Liver (tissue), 8 donors: ENCODE measurements at regions not wholly inside any gene's neighbourhood (a gene's known extent, or its start where the extent isn't known, plus 50 kb on each side); places are given as distances from the start of the nearest gene placed in this dataset.

Source experiments
- DNase-seq: peaks from one replicate; pipeline ENCODE4 v3.0.0-alpha.2; 2017; ENCODE audit warnings: low spot score
- H3K27ac ChIP-seq, 2 donors: one replicate each; pipeline ENCODE4 v1.7.0; 2013; ENCODE audit warnings: inconsistent platforms in 2 of 2, low read length in 2 of 2, control low read depth in 1 of 2, low read depth in 1 of 2, mild to moderate bottlenecking in 1 of 2
- H3K27me3 ChIP-seq, 4 donors: one replicate each; pipeline versions ENCODE4 v1.6.1 to v1.7.0; 2013; ENCODE audit warnings: low read length in 3 of 4, inconsistent platforms in 1 of 4, mild to moderate bottlenecking in 1 of 4, moderate library complexity in 1 of 4; ENCODE audit not compliant: control insufficient read depth in 4 of 4, insufficient read depth in 4 of 4
- H3K36me3 ChIP-seq, 4 donors: one replicate each; pipeline versions ENCODE4 v1.6.1 to v1.7.0; 2013; ENCODE audit warnings: low read length in 3 of 4, mild to moderate bottlenecking in 3 of 4, low read depth in 1 of 4, moderate library complexity in 1 of 4; ENCODE audit not compliant: control insufficient read depth in 4 of 4, insufficient read depth in 3 of 4
- H3K4me1 ChIP-seq, 4 donors: one replicate each; pipeline versions ENCODE4 v1.6.1 to v1.7.0; 2013; ENCODE audit warnings: low read length in 3 of 4, mild to moderate bottlenecking in 3 of 4, moderate library complexity in 1 of 4; ENCODE audit not compliant: control insufficient read depth in 4 of 4, insufficient read depth in 4 of 4
- H3K4me3 ChIP-seq, 3 donors: one replicate each; pipeline versions ENCODE4 v1.6.1 to v1.7.0; 2013; ENCODE audit warnings: low read length in 3 of 3, control low read depth in 1 of 3, low read depth in 1 of 3, mild to moderate bottlenecking in 1 of 3
- H3K9ac ChIP-seq, 2 donors: one replicate each; pipeline ENCODE4 v1.7.0; 2013; ENCODE audit warnings: low read length in 2 of 2, mild to moderate bottlenecking in 2 of 2, moderate library complexity in 2 of 2, control low read depth in 1 of 2, low read depth in 1 of 2
- H3K9me3 ChIP-seq, 4 donors: one replicate each; pipeline versions ENCODE4 v1.6.1 to v1.7.0; 2013; ENCODE audit warnings: low read length in 3 of 4; ENCODE audit not compliant: control insufficient read depth in 4 of 4
- CTCF ChIP-seq: fragments of 150-350 bp; IDR thresholded peaks from 2 replicates; pipeline ENCODE4 v1.5.1; 2017; ENCODE audit warnings: improper control_type of control experiment, low read depth, low read length; ENCODE audit not compliant: missing input control
- EGR1 ChIP-seq, 2 donors: IDR thresholded peaks; 2 replicates each; pipeline ENCODE4 v1.6.1; 2016 to 2018; ENCODE audit warnings: antibody characterized with exemption in 2 of 2, low read depth in 2 of 2
- GABPA ChIP-seq, 2 donors: IDR thresholded peaks in 1 of 2; conservative IDR thresholded peaks in 1 of 2; 2 replicates each; pipeline ENCODE4 v1.6.1; 2016; ENCODE audit warnings: antibody characterized with exemption in 2 of 2, mild to moderate bottlenecking in 1 of 2, moderate library complexity in 1 of 2
- HNF4A ChIP-seq, 2 donors: conservative IDR thresholded peaks; 2 replicates each; pipeline ENCODE4 v1.6.1; 2016; ENCODE audit warnings: antibody characterized with exemption in 2 of 2, mild to moderate bottlenecking in 2 of 2
- HNF4G ChIP-seq: IDR thresholded peaks from 2 replicates; pipeline ENCODE4 v1.6.1; 2016; ENCODE audit warnings: antibody characterized with exemption
- JUND ChIP-seq, 2 donors: IDR thresholded peaks; 2 replicates each; pipeline ENCODE4 v1.6.1; 2016; ENCODE audit warnings: antibody characterized with exemption in 2 of 2
- NR2F2 ChIP-seq: IDR thresholded peaks from 2 replicates; pipeline ENCODE4 v1.6.1; 2016; ENCODE audit warnings: antibody characterized with exemption
- RAD21 ChIP-seq, 2 donors: IDR thresholded peaks; 2 replicates each; pipeline ENCODE4 v1.6.1; 2016; ENCODE audit warnings: antibody characterized with exemption in 2 of 2, mild to moderate bottlenecking in 2 of 2
- REST ChIP-seq: IDR thresholded peaks from 2 replicates; pipeline ENCODE4 v1.6.1; 2016; ENCODE audit warnings: antibody characterized with exemption, mild to moderate bottlenecking
- RXRA ChIP-seq, 2 donors: IDR thresholded peaks; 2 replicates each; pipeline ENCODE4 v1.6.1; 2017 to 2018; ENCODE audit warnings: antibody characterized with exemption in 2 of 2, mild to moderate bottlenecking in 1 of 2
- TAF1 ChIP-seq: conservative IDR thresholded peaks from 2 replicates; pipeline ENCODE4 v1.6.1; 2016; ENCODE audit warnings: antibody characterized with exemption, mild to moderate bottlenecking
- YY1 ChIP-seq: IDR thresholded peaks from 2 replicates; pipeline ENCODE4 v1.6.1; 2016; ENCODE audit warnings: antibody characterized with exemption, mild to moderate bottlenecking
- ZBTB33 ChIP-seq: IDR thresholded peaks from 2 replicates; pipeline ENCODE4 v1.6.1; 2016; ENCODE audit warnings: antibody characterized with exemption
- WGBS: extraction: QIAGEN DNeasy Blood & Tissue Kit; methylation state at CpG from one replicate; pipeline ENCODE4 v1.1.7; 2013; 5-methylcytosine and 5-hydroxymethylcytosine counted together
- TF ChIP-seq, protein P1 (sequence below): IDR thresholded peaks from 2 replicates; pipeline ENCODE4 v1.6.1; 2016; ENCODE audit warnings: antibody characterized with exemption
- donor health status: healthy.
- donor health status: healthy.
- donor health status: healthy.
- donor health status: healthy.
- donor health status: healthy.

DNA sequence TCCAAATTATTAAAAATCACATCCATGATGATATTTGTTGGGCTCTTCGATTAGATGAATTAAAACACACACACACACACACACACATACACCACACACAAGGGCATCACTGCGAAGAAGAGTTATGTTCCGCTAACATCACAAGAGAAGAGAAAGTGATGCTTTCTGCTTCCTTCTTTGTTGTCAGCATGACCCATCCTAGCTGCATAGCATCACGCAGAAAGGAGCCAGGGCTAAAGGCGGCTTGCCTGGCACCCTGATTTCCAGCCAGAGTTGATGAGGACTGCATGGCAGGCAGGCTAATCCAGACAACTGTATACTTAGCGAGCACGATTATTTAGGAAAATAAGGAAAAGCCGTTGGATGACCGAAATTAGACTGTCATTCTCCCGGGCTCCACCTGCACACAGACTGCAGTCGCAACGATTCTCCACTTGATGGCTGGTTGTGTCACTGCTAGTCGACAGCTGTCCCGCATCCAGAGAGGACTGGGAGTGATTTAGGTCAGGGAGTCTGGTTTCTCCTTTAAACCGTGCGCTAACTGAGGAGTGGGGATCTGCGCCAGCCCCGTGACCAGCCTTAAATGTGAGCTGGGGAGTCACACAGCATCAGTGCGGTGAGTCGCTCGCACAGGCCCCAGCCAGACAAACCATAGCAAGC is 70.6 kb upstream of the SOX4 start:
- Histone ChIP-seq H3K4me3 (no peak overlapping the region), H3K9ac (no peak overlapping the region), H3K27me3 (no peaks in the 10 kb centered on the region), H3K4me1 (no peaks in the 10 kb centered on the region), H3K9me3 (no peaks in the 10 kb centered on the region), H3K36me3 (no peaks in the 10 kb centered on the region), H3K27ac (no peak overlapping the region)
- TF ChIP-seq REST (no peak), TAF1 (no peak), RAD21 (IDR thresholded peaks at IDR 0.05) (no peak), NR2F2 (no peak), YY1 (no peak), HNF4G (no peak), RXRA (IDR thresholded peaks at IDR 0.05) (no peak), GABPA (IDR thresholded peaks at IDR 0.05 in 1 of 2, conservative IDR thresholded peaks at IDR 0.05 in 1 of 2) (no peak), JUND (IDR thresholded peaks at IDR 0.05) (no peak)
- TF ChIP-seq, protein P1, sequence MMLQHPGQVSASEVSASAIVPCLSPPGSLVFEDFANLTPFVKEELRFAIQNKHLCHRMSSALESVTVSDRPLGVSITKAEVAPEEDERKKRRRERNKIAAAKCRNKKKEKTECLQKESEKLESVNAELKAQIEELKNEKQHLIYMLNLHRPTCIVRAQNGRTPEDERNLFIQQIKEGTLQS = no peak
- 77% methylated on average over 21 of the region's 21 CpGs for WGBS
- DNase-seq = no peak

DNA sequence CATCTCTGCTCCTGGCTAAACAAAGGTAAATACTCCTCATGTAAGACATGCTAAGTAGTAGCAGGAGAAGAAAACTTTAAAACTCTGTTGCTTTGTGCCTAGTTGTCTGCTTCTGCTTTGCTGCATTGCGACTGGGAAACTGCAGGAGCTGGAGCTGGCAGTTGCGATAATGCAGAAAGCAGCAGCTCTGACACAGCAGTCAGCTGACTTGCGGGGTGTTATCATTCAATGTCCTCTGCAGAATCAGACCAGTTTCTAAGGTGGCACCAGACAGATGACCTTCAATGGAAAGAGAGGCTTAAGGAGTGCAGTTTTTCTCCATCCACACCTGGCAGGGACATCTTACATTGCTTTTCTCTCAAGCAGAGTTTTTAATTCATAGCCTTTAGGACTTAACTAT is 69.9 kb upstream of the SOX4 start:
- TF ChIP-seq HNF4A (conservative IDR thresholded peaks at IDR 0.05) = no peak
- TF ChIP-seq YY1 = no peak
- TF ChIP-seq EGR1 (IDR thresholded peaks at IDR 0.05; ENCODE audit: low read depth in 2 of 2) = no peak

GRCh38 chr6:21524201-21524600 is 69.3 kb upstream of the SOX4 start:
- H3K4me3 ChIP-seq = no peak overlapping the region
- DNase-seq = no peak
- H3K4me1 ChIP-seq = no peaks in the 10 kb centered on the region
- no peaks in the 10 kb centered on the region for H3K27me3 ChIP-seq
- H3K9me3 ChIP-seq = no peaks in the 10 kb centered on the region
- no peak overlapping the region for H3K27ac ChIP-seq
- H3K36me3 ChIP-seq = no peaks in the 10 kb centered on the region
- WGBS = 78% methylated on average over 4 of the region's 4 CpGs
- H3K9ac ChIP-seq = no peak overlapping the region
- TF ChIP-seq, protein P1 = no peak
- TF ChIP-seq TAF1 (no peak), GABPA (IDR thresholded peaks at IDR 0.05 in 1 of 2, conservative IDR thresholded peaks at IDR 0.05 in 1 of 2) (no peak), REST (no peak), RXRA (IDR thresholded peaks at IDR 0.05) (no peak), ZBTB33 (no peak), HNF4A (conservative IDR thresholded peaks at IDR 0.05) (no peak), HNF4G (no peak), JUND (IDR thresholded peaks at IDR 0.05) (no peak), CTCF (no peak), RAD21 (IDR thresholded peaks at IDR 0.05) (no peak), EGR1 (IDR thresholded peaks at IDR 0.05; ENCODE audit: low read depth in 2 of 2) (no peak)

More for the DNA sequence above, 69.9 kb upstream of the SOX4 start:
- Histone ChIP-seq H3K9ac (no peak overlapping the region), H3K4me1 (no peaks in the 10 kb centered on the region), H3K4me3 (no peak overlapping the region), H3K9me3 (no peaks in the 10 kb centered on the region), H3K36me3 (no peaks in the 10 kb centered on the region), H3K27ac (no peak overlapping the region), H3K27me3 (no peaks in the 10 kb centered on the region)
- 82% methylated on average over 3 of the region's 3 CpGs for WGBS
- no peak for DNase-seq
